ENCODE measurements at regions not wholly inside any gene's neighbourhood (a gene's known extent, or its start where the extent isn't known, plus 50 kb on each side); places are given as distances from the start of the nearest gene placed in this dataset.

GRCh38 chr4:41859087-41859486 lies 76.1 kb upstream of the TMEM33 start:
- DNase-seq = no peak

- DNase-seq = no peak
Observed at GRCh38 chr4:41857226-41857641, 78.0 kb upstream of the TMEM33 start.

- no peak for DNase-seq
Observed at GRCh38 chr4:41856797-41857196, 78.4 kb upstream of the TMEM33 start.

- DNase-seq = no peak
Observed at GRCh38 chr4:41853973-41854372, 81.3 kb upstream of the TMEM33 start.

- DNase-seq = no peak
Observed at GRCh38 chr4:41852229-41852628, 83.0 kb upstream of the TMEM33 start.

- DNase-seq = no peak
Observed at GRCh38 chr4:41851621-41852020, 83.6 kb upstream of the TMEM33 start.

GRCh38 chr4:41844327-41844726 lies 90.9 kb upstream of the TMEM33 start:
- no peak for DNase-seq

GRCh38 chr4:41839916-41840854 lies 91.7 kb upstream of the PHOX2B start:
- no peak for DNase-seq

- DNase-seq = no peak
Observed at GRCh38 chr4:41838590-41838989, 90.1 kb upstream of the PHOX2B start.

GRCh38 chr4:41835321-41835995 lies 86.9 kb upstream of the PHOX2B start:
- DNase-seq = no peak

- DNase-seq = no peak
Observed at GRCh38 chr4:41832961-41833360, 84.4 kb upstream of the PHOX2B start.

- DNase-seq = no peak
Observed at GRCh38 chr4:41822325-41822724, 73.8 kb upstream of the PHOX2B start.

GRCh38 chr4:41820473-41820872 lies 71.9 kb upstream of the PHOX2B start:
- no peak for DNase-seq

GRCh38 chr4:41819621-41820020 lies 71.1 kb upstream of the PHOX2B start:
- no peak for DNase-seq

- DNase-seq = no peak
Observed at GRCh38 chr4:41815473-41815872, 66.9 kb upstream of the PHOX2B start.

GRCh38 chr4:41814565-41814964 lies 66.0 kb upstream of the PHOX2B start:
- DNase-seq = no peak

GRCh38 chr4:41806807-41807206 lies 58.3 kb upstream of the PHOX2B start:
- no peak for DNase-seq

GRCh38 chr4:41802590-41802989 lies 54.1 kb upstream of the PHOX2B start:
- DNase-seq = no peak

GRCh38 chr4:41799126-41799525 lies 50.6 kb upstream of the PHOX2B start:
- no peak for DNase-seq
